GM13977 (cell line): ENCODE measurements at regions not wholly inside any gene's neighbourhood (a gene's known extent, or its start where the extent isn't known, plus 50 kb on each side); places are given as distances from the start of the nearest gene placed in this dataset.

Experiments
- DNase-seq: peaks from one replicate; pipeline ENCODE4 v3.0.0; 2012; ENCODE audit warnings: low spot score
- in situ Hi-C: fragments of 300-500 bp; cut with MboI; formaldehyde crosslinking; loops from one replicate; pipeline ENCODE4 v1.12.0; 2022; ENCODE audit warnings: low sequenced_read_pairs, low pct_unique_long_range_greater_than_20kb, mixed read lengths, inconsistent platforms; ENCODE audit not compliant: unreplicated experiment
- TF ChIP-seq, protein P1 (sequence below): IDR thresholded peaks from 2 replicates; pipeline ENCODE4 v1.5.1; 2012; ENCODE audit warnings: mild to moderate bottlenecking, control low read depth; ENCODE audit not compliant: insufficient read depth; ENCODE audit errors: extremely low read depth, missing control alignments

- in situ Hi-C loops = no loop called here
- TF ChIP-seq, protein P1, sequence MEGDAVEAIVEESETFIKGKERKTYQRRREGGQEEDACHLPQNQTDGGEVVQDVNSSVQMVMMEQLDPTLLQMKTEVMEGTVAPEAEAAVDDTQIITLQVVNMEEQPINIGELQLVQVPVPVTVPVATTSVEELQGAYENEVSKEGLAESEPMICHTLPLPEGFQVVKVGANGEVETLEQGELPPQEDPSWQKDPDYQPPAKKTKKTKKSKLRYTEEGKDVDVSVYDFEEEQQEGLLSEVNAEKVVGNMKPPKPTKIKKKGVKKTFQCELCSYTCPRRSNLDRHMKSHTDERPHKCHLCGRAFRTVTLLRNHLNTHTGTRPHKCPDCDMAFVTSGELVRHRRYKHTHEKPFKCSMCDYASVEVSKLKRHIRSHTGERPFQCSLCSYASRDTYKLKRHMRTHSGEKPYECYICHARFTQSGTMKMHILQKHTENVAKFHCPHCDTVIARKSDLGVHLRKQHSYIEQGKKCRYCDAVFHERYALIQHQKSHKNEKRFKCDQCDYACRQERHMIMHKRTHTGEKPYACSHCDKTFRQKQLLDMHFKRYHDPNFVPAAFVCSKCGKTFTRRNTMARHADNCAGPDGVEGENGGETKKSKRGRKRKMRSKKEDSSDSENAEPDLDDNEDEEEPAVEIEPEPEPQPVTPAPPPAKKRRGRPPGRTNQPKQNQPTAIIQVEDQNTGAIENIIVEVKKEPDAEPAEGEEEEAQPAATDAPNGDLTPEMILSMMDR = no peak
- DNase-seq = no peak
These were observed 102.5 kb downstream of the LYPLAL1 start for GRCh38 chr1:219276049-219276738.

GRCh38 chr1:219273088-219273686, 99.5 kb downstream of the LYPLAL1 start:
- in situ Hi-C loops = no loop called here
- TF ChIP-seq, protein P1 = no peak
- no peak for DNase-seq

DNA sequence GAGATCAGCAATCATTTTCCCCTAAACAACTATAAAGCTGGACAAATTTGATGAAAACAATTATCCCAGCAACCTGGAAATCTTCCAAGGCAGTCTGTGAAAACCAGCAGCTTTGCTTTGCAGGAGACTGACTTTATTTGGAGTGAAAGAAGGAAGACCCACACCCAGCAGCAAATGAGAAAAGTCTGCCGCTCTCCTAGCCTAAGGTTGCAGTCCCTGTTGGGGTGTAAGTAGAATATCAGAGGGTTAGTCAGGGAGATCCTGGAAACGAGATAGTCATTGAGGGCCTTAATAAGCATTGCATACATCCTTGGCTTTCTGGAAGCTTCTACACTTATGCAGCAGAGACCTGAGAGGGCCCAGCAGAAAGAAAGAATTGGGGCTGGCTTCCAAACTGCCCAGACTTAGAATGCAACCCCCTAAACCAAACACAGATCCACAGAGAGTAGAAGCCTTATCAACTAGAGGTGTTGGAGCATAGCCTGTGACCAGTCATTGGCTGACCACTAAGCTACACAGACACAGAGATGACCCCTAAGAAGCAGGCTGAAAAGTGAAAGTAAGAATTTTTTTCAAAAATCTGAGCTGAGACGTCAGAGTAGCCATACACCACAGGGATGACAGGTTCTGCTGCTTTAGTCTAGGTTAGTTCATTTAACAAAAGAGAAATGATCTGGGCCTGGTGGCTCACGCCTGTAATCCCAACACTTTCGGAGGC, 98.3 kb downstream of the LYPLAL1 start:
- TF ChIP-seq, protein P1 = no peak
- DNase-seq = no peak

GRCh38 chr1:219269171-219269570, 95.5 kb downstream of the LYPLAL1 start:
- DNase-seq = no peak
- in situ Hi-C loops = no loop called here
- TF ChIP-seq, protein P1 = no peak

More for the DNA sequence above, 98.3 kb downstream of the LYPLAL1 start:
- in situ Hi-C loops = no loop called here

DNA sequence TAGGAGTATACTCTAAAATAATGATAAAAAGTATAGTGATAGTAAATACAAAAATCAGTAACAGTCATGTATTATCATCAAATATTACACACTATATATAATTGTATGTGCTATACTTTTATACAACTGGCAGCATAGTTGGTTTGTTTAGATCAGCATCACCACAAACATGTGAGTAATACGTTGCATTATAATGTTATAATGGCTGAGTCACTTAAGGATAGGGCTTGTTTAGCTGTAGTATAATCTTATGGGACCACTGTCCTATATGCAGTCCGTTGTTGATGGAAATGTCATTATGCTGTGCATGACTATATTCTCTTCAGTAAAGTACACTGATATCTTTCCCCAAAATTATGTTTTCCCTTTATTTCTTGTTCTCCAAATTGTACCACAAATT, 92.8 kb downstream of the LYPLAL1 start:
- no peak for DNase-seq
- TF ChIP-seq, protein P1 = no peak
- in situ Hi-C loops = no loop called here

GRCh38 chr1:219265026-219265515, 91.4 kb downstream of the LYPLAL1 start:
- TF ChIP-seq, protein P1 = no peak
- DNase-seq = no peak
- in situ Hi-C loops = no loop called here
